Fibroblast of pulmonary artery (primary cell): ENCODE measurements at regions not wholly inside any gene's neighbourhood (a gene's known extent, or its start where the extent isn't known, plus 50 kb on each side); places are given as distances from the start of the nearest gene placed in this dataset.
A peak's percentile ranks its signal among the peaks of the same experiment; 100 is the strongest.

Experiments used
- DNase-seq: peaks from one replicate; pipeline ENCODE4 v3.0.0-alpha.2; 2010; ENCODE audit warnings: low read depth
- H3K4me3 ChIP-seq: replicated peaks from 2 replicates; pipeline ENCODE4 v1.5.1; 2011; ENCODE audit warnings: low read depth, mild to moderate bottlenecking, control low read depth, low read length, moderate library complexity
- CTCF ChIP-seq: IDR thresholded peaks from 2 replicates; pipeline ENCODE4 v1.5.1; 2011; ENCODE audit warnings: mild to moderate bottlenecking, control low read depth, low read length, inconsistent platforms; ENCODE audit errors: missing control alignments

GRCh38 chr3:152930516-152930915, 95.6 kb downstream of the P2RY1 start:
- TF ChIP-seq CTCF: no peak
- no peak for DNase-seq
- no peak overlapping the region for H3K4me3 ChIP-seq

- peak; percentile 24 for DNase-seq
- no peak overlapping the region for H3K4me3 ChIP-seq
- peak; percentile 21 for TF ChIP-seq CTCF
Measured at GRCh38 chr3:152937234-152937633, 102.3 kb downstream of the P2RY1 start.

- DNase-seq: no peak
- TF ChIP-seq CTCF: peak; percentile 17
- H3K4me3 ChIP-seq: no peak overlapping the region
Measured at GRCh38 chr3:152938974-152939636, 104.2 kb downstream of the P2RY1 start.

- DNase-seq: no peak
- no peak overlapping the region for H3K4me3 ChIP-seq
- no peak for TF ChIP-seq CTCF
Measured at GRCh38 chr3:152941859-152942258, 106.9 kb downstream of the P2RY1 start.

- no peak for DNase-seq
- no peak for TF ChIP-seq CTCF
Measured at GRCh38 chr3:152942366-152942765, 107.4 kb downstream of the P2RY1 start.

GRCh38 chr3:152943645-152944044, 108.7 kb downstream of the P2RY1 start:
- no peak for TF ChIP-seq CTCF
- peak; percentile 7 for DNase-seq
- H3K4me3 ChIP-seq: no peak overlapping the region

More at GRCh38 chr3:152942366-152942765, 107.4 kb downstream of the P2RY1 start:
- H3K4me3 ChIP-seq: no peak overlapping the region

GRCh38 chr3:152944671-152945070, 109.7 kb downstream of the P2RY1 start:
- no peak for TF ChIP-seq CTCF
- H3K4me3 ChIP-seq: no peak overlapping the region
- DNase-seq: no peak
